Left cardiac atrium (tissue), 4 donors: ENCODE measurements at regions not wholly inside any gene's neighbourhood (a gene's known extent, or its start where the extent isn't known, plus 50 kb on each side); places are given as distances from the start of the nearest gene placed in this dataset.
"Not testable (repeated sequence)": the region's sequence is repeated elsewhere in the genome, so short reads cannot be mapped to it uniquely, and the experiment has no call there.

ENCODE experiments used
- ATAC-seq, 2 donors: fragments of 200-7000 bp; cut with Tn5 transposase; one replicate each; pipeline ENCODE4 v1.9.1; 2020; ENCODE audit warnings: mild to moderate bottlenecking in 2 of 2, moderate library complexity in 2 of 2
- DNase-seq: peaks from one replicate; pipeline ENCODE4 v3.0.0-alpha.2; 2020
- intact Hi-C, 2 donors: fragments of 100-400 bp; cut with DNase I; formaldehyde crosslinking; loops; one replicate each; pipeline versions ENCODE4 v1.14.1 to v1.15.1; 2022 to 2023
- donor health status: DM: no; HTN: yes; CAD: no.
- donor health status: DM: no; HTN: yes; CAD: no; lungs with severe emphysema.
- donor health status: DM: yes; HTN: yes; CAD: no.
- donor health status: Dilated cardiomyopathy.

DNA sequence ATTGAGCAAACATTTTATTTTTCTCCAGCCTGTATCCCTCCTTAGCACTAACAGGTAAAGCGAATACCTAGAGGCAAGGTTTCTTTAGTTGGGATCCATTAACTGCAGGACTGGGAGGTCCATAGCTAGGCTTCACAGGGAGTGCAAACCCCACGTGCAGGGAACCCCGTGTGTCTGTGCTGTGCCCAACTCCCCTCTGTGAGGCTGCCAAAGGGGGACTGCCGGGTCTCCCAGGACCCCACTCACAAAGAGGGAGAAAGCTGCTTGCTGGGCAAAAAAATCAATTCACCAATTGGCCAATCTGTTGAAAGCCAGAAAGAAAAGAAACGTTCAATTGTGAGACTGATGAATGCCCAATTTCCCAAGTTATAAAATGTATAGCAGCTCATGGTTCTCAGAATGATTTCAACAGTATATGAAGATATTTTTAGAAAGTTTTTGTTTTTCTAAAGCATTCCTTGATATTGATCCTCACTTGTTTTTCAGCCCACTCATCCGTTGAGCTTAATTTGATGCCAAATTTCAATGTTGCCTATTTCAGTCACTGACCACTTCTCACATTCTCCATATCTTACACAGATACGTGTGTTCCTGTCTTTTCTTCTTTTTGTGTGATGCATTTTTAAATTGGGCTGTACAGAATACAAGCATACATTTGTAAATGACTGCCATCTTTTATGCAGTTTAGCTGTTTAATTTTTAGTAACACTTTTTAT lies 202.7 kb upstream of the PRSS58 start:
- no peak for ATAC-seq
- no peak for DNase-seq
- intact Hi-C loops = no loop called here

DNA sequence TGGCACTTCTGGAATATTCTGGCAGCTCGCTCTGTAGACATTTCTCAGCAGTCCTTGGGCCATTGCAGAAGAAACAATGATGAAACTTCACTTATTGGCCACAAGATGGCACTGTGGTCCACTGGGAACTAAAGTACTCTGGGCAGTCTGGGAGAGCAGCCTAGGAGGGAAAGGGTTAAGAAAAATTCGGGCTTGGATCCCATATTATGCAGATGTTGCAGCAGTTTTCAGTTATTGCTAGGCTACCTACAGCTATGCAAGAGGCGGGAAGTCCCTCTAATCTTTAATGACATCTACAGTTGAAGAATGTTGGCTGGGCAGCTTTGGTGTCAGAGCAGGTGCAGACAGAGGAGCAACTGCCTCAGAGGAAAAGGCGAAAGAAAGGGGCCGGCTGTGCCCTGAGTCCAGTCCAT lies 201.7 kb upstream of the PRSS58 start:
- ATAC-seq (peak; percentile 70 to 71), DNase-seq (no peak)
- intact Hi-C loops = no loop called here

DNA sequence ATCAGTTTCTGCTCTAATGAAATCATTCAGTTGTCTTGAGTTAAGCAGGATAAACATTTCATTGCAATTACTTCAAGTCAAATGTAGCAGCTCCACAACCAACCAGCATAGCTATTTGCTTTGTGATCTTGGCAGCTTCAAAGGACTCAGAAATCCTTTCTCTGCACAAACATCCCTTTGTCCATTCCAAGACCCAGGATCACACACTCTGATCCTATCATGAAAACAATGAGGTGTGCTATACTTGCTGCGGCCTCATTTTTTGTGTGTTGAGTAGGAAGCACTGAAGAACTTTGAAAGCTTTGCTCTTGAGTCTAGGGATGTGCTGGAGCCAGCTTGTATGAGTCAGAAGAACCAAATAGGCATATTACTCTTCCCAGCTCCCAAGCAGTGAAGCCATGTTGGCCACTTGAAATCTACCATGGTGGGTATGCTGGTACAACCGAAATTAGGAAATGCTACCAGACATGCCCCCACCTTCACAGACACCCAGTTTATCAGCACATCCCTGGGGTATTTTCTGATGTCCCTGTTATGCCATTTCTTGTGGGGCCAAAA lies 199.4 kb upstream of the PRSS58 start:
- intact Hi-C loops = no loop called here
- ATAC-seq = no peak
- no peak for DNase-seq

DNA sequence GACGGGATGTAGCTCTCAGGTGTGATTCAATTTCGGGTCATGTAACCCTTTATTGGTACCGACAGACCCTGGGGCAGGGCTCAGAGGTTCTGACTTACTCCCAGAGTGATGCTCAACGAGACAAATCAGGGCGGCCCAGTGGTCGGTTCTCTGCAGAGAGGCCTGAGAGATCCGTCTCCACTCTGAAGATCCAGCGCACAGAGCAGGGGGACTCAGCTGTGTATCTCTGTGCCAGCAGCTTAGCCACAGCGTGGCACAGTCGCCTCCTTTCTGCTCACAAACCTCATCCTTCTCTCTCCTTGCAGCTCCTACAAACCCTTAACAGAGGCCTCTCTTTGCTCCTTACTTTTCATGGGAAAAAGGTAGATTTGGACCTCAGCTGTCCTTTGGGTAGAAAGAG lies 197.5 kb upstream of the PRSS58 start:
- intact Hi-C loops = no loop called here
- no peak for ATAC-seq

DNA sequence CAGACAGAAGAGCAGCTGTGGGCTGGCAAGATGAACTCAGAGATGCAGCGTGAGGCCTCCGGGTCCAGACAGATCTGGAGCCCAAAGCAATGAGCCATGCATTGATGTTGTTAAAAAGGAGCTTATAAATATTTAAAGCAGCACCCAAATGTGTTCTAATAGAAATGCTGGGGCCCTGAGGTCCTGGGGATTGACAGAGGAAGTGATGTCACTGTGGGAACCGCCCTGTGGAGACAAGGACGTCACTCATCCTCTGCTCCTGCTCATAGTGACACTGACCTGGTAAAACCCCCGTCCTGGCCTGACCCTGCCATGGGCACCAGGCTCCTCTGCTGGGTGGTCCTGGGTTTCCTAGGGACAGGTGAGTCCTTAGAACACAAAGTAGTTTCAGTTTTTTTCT lies 197.0 kb upstream of the PRSS58 start:
- intact Hi-C loops = no loop called here
- ATAC-seq (no peak), DNase-seq (no peak)

More for the DNA sequence above, 197.5 kb upstream of the PRSS58 start:
- no peak for DNase-seq

DNA sequence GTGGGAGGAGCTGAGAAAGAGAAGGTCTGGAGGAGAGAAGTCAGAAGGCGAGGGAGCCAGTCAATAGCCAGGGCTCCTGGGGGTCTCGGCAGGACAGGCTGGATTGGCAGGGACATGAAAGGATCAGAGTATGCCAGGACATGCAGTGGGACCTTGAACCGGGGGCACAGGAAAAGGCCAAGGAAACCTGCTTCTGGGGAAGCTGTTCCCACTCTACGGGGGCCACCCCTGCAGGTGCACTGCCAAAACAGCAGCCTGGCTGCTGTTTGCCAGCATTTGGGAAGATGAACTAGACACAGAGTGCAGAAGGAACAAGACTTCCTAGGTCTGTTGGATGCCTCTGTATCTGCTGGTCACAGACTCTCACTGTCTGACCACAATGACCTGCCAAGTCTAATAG lies 194.9 kb upstream of the PRSS58 start:
- intact Hi-C loops = no loop called here
- DNase-seq = no peak
- ATAC-seq = no peak

DNA sequence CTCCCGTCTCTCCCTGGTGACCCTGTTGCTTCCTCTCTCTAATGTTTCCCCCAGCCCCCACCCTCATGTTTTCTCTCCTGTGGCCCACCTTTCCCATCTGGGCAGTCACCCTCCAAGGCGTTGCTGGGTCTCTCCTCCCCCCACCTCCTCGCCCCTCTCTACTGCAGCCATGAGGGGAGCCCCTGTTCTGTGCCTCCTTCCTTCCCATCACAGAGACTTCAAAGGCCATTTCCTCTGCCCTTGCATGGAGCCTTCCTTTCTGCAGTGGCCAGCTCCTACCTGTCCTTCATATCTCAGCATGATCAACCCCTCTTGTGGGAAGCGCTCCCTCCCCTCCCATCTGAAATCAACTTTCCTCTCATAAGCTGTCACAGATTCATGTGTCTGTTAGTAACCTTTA lies 194.0 kb upstream of the PRSS58 start:
- intact Hi-C loops = no loop called here
- ATAC-seq = no peak

DNA sequence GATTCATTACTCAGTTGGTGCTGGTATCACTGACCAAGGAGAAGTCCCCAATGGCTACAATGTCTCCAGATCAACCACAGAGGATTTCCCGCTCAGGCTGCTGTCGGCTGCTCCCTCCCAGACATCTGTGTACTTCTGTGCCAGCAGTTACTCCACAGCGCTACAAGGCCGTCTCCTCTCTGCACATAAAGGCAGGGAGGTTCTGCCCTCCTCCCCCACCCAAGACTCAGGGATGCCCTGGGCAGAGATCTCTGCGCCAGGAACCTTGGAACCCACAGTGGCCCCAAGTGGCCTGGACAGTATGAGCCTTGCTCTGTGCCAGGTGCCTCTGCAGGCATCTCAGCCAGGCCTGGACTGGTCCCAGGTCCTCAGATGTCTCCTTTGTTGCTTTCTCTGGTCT lies 193.4 kb upstream of the PRSS58 start:
- no peak for DNase-seq
- peak in 1 of 2 donors; percentile 41 for ATAC-seq
- intact Hi-C loops = no loop called here

More for the DNA sequence above, 194.0 kb upstream of the PRSS58 start:
- DNase-seq = no peak

DNA sequence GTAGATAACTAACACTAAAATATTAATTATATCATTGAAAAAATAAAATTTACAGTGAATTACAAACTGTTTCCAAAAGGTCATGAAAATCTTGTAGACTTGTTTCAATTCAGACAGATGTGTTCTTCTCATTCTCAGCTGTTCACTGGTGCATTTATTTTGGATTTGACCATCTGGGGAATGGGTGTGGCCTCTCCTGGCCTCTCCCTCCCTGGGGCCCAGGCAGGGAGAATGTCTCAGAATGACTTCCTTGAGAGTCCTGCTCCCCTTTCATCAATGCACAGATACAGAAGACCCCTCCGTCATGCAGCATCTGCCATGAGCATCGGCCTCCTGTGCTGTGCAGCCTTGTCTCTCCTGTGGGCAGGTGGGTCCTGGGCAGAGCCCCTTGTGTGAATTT lies 192.8 kb upstream of the PRSS58 start:
- intact Hi-C loops = no loop called here
- DNase-seq = no peak
- ATAC-seq = no peak

DNA sequence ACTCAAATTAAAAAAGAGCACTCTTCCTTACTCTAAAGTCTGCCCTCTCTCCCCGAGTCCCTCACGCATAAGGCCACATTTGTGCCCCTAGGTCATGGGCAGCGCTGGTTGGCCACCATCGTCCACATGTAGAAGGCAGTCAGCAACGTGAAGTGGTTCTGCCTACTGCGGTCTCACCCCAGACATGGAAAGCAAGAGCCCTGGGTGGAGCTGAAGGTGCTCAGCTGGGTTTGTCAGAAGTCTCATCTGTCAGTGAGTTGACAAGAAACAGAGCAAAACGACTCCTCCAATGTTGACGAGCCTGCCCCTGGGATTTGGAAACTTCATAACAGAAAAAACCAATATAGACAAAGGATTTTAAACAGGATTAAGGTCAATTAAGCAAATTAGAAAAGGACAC lies 192.3 kb upstream of the PRSS58 start:
- intact Hi-C loops = no loop called here
- ATAC-seq = no peak

DNA sequence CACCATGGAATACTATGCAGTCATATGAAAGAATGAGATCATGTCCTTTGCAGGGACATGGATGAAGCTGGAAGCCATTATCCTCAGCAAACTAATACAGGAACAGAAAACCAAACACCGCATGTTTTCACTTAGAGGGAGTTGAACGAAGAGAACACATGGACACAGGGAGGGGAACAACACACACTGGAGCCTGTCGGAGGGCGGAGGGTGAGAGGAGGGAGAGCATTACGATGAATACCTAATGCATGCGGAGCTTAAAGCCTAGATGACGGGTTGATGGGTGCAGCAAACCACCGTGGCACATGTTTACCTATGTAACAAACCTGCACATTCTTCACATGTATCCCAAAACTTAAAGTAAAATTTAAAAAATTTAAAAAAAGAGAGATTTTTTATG lies 191.0 kb upstream of the PRSS58 start:
- intact Hi-C loops, ATAC-seq, DNase-seq: not testable (repeated sequence)

More for the DNA sequence above, 192.3 kb upstream of the PRSS58 start:
- no peak for DNase-seq

DNA sequence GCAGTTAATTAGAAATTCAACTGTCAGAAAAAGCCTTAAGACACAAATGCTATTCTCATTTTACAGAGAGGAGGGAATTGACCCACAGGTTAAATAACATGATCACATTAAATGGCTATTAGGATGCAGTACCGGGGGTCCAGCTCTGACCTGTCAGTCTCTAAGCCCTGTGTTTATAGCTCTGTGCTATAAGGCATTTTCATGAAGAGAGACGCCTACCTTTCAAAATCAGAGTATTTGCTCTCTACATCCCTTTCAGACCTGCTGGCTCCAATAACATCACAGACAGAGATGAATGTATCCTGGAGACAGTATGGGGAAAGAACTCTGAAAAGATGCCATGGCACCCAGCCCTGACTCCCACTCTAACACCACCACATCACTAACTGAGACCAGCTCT lies 189.9 kb upstream of the PRSS58 start:
- ATAC-seq (no peak), DNase-seq (no peak)
- intact Hi-C loops = no loop called here

DNA sequence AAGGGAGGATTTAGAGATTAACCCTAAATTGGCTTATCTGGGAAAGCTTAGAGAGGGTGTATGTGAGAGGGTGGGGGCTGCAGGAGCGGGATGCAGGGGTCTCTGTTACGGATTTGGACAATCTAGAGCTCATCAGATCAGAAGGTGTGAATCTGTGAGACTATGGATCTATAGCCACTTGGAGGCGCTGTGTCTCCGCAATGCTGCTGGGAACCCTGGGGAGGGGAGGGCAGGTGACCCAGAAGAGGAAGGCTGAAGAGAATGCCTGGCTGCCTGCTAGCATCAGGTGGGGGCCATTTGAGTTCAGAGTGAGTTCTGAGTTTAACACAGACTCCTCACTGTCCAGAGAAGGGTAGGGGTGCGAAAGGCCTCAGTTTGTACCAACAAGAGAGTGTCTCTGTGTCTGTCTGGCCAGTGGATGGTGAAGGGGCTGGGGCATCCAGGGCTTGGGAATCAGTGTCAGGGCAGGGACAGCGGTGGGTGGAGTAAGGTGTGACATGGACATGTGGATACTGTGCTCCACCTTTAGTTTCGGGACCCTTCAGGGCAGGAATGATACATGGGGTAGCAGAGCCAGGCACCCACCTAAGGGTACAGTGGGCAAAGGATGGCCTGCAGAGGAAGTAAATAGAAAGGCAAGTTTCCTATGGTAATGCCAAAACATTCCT lies 187.3 kb upstream of the PRSS58 start:
- ATAC-seq = no peak
- intact Hi-C loops = no loop called here
- DNase-seq = no peak

DNA sequence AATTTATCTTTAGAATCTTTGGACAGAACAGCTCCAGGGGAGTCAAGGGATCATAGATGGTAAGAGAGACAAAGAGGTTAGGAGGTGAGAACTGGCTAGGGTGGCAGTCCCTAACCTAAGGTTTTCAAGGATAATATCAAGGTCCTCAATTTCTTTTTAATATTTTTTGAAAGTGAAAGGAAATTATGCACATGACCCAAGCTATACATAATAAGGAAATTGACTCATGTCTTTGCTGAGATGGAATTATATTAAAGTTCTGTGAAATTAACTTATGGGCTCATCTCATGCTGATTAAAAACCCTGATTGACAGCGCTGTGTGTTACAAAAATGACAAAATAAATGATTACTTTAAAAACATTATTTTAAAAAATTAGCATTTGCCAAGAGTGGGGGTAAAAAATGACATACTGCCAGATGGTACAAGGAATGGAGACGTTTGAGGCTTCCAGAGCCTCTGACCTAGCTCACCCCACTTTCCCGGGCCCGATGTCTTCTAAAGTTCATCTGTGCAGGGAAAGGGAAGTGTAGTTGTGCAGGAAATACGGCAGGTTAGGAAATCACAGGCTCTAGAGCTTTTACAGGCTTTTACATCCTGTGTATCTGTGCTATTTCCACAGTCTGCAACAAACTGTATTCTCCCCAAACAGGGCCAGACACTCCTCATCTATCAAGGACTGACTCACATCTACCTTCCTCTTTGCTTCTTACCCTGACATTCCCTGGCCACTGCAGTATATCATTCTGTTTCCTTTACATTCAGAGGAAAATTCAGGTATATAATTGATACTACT lies 185.6 kb upstream of the PRSS58 start:
- no peak for ATAC-seq
- DNase-seq = no peak
- intact Hi-C loops = no loop called here

DNA sequence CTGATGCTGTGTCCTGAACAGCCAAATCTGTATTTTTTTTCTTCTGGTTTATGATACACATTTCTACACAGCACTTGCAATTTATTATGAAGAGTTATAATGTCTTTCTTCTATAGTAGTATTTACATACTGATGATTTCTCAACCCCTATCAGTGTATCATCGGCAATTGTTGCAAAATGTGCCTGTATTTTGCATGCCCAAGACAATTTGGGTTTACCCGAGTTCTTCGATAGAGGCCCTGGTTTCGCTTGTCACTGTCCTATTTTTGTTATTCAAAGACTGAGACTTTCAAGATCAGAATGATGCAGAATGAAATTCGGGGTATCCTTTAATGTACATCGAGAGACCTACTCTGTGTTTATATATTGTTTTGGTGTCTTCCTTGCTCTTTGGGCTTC lies 184.5 kb upstream of the PRSS58 start:
- no peak for DNase-seq
- no peak for ATAC-seq
- intact Hi-C loops = no loop called here

DNA sequence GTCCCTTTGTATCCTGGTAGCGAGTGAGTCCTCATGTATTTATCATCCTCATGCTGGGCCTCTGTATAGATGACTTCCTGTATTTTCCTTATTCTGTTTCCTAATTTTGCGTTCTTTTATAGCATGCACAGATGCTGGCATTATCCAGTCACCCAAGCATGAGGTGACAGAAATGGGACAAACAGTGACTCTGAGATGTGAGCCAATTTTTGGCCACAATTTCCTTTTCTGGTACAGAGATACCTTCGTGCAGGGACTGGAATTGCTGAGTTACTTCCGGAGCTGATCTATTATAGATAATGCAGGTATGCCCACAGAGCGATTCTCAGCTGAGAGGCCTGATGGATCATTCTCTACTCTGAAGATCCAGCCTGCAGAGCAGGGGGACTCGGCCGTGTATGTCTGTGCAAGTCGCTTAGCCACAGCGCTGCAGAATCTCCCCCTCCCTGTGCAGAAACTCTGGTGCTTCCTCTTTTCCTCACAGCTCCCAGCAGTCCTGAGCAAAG lies 183.1 kb upstream of the PRSS58 start:
- intact Hi-C loops = no loop called here
- DNase-seq (no peak), ATAC-seq (peak in 1 of 2 donors; percentile 33)

DNA sequence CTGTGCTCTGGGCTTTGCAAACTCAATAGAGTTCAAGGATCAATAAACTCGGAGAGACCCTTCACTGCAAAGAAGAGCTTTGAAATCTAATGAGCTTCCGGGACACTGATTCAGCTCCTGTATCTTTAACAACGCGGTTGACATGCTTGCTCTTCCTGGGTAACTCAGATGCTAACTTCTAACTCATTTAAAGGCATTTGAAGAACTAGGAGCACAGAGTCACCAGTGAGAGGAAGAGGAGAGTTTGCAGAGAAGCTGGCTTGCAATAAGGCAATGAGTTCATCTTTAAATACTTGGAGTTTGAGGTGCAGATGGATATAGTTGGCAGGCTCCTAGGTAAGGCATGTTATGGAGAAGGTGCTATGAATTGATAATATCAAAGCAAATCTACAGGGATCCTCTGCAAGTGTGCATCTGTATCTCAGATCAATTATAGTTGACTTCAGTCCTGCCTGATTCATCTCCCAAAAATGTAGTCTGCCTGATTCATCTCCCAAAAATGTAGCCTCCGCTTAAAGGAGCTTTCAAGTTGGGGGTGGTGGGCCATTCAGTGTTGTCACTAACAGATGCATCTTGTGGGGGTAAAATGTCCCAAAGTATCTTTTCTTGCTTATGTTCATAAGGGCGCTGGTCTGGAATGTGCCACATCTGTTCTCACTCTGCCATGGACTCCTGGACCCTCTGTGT lies 182.5 kb upstream of the PRSS58 start:
- DNase-seq (no peak), ATAC-seq (no peak)
- intact Hi-C loops = no loop called here

DNA sequence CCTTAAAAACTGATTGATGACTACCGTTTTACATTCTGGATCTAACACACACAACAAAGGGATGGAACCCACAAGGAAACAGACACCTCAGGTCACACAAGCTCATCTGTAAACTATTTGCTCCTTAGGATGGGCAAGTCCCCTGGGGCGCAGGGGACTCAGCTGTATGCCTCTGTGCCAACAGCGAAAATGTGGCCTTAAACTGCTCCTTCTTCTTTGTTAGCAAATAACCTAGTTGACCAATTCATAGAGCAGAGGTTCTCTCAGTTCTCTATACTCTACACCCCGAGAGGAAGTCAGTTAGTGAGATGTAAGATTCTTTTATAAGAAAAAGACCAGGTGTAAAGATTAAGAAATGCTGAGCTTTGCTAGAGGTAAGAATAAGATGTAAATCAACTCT lies 181.9 kb upstream of the PRSS58 start:
- intact Hi-C loops = no loop called here
- ATAC-seq = no peak
- DNase-seq = no peak

DNA sequence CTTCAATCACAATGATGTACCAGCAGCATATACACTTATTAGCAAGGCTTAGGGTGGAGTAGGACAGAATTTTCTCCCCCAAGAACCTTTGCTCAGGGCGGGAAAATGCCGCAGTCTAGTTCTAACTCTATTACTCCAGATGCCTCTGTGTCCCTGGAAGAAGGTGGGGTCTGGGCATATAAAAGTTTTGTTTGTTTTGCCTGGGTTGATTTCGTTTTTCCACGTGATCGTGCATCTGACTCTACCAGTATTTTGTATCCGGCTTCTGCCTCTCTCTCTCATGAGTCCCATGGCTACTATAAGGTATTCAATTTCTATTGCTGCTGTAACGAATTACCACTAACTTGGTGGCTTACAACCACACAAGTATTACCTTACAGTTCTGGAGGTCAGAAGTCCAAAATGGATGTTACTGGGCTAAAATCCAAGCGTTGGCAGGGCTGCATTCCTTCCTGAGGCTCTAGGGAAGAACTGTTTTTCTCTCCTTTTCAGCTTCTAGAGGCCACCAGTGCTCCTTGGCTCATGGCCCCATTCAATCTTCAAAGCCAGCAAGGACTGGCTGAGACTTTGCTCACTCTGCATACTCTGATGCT lies 181.2 kb upstream of the PRSS58 start:
- DNase-seq = no peak
- intact Hi-C loops = no loop called here
- ATAC-seq = no peak
